Fibroblast of lung (primary cell): ENCODE measurements at regions not wholly inside any gene's neighbourhood (a gene's known extent, or its start where the extent isn't known, plus 50 kb on each side); places are given as distances from the start of the nearest gene placed in this dataset.
A peak's percentile ranks its signal among the peaks of the same experiment; 100 is the strongest.

ENCODE experiments used
- DNase-seq, 2 donors: peaks; one replicate each; pipeline versions ENCODE4 v3.0.0 to v3.0.0-alpha.2; 2010; ENCODE audit warnings: low read depth in 2 of 2
- H2AFZ ChIP-seq: 2 replicates; pipeline ENCODE4 v1.5.1; 2012; ENCODE audit warnings: low read length, control low read depth, inconsistent platforms
- H3K27ac ChIP-seq: 2 replicates; pipeline ENCODE4 v1.5.1; 2011; ENCODE audit warnings: low read length, control low read depth; ENCODE audit not compliant: insufficient read depth
- H3K27me3 ChIP-seq: 2 replicates; pipeline ENCODE4 v1.5.1; 2011; ENCODE audit warnings: mild to moderate bottlenecking, low read length; ENCODE audit not compliant: control insufficient read depth, insufficient read depth
- H3K36me3 ChIP-seq: 2 replicates; pipeline ENCODE4 v1.5.1; 2011; ENCODE audit warnings: low read length; ENCODE audit not compliant: control insufficient read depth, insufficient read depth
- H3K4me1 ChIP-seq: 2 replicates; pipeline ENCODE4 v1.5.1; 2011; ENCODE audit warnings: low read length; ENCODE audit not compliant: control insufficient read depth, insufficient read depth; ENCODE audit errors: extremely low read depth
- H3K4me2 ChIP-seq: 2 replicates; pipeline ENCODE4 v1.5.1; 2011; ENCODE audit warnings: low read length, control low read depth; ENCODE audit not compliant: insufficient read depth; ENCODE audit errors: extremely low read depth
- H3K4me3 ChIP-seq, 4 experiments: fragments of 200-600 bp in 1 of 4; sonication (generic) in 1 of 4; replicated peaks in 1 of 4; 2 replicates each; pipeline ENCODE4 v1.5.1; 2011 to 2016; ENCODE audit warnings: low read length in 4 of 4, low read depth in 3 of 4, mild to moderate bottlenecking in 3 of 4, control low read depth in 2 of 4, inconsistent platforms in 1 of 4, mixed read lengths in 1 of 4; ENCODE audit not compliant: insufficient read depth in 1 of 4; ENCODE audit errors: control extremely low read depth in 1 of 4
- H3K79me2 ChIP-seq: 2 replicates; pipeline ENCODE4 v1.5.1; 2012; ENCODE audit warnings: mild to moderate bottlenecking, low read length, inconsistent platforms; ENCODE audit not compliant: control insufficient read depth, insufficient read depth
- H3K9ac ChIP-seq: 2 replicates; pipeline ENCODE4 v1.5.1; 2011; ENCODE audit warnings: mild to moderate bottlenecking, low read length, control low read depth; ENCODE audit not compliant: insufficient read depth
- H3K9me3 ChIP-seq: 2 replicates; pipeline ENCODE4 v1.5.1; 2012; ENCODE audit warnings: low read depth, low read length; ENCODE audit not compliant: control insufficient read depth, insufficient read depth
- H4K20me1 ChIP-seq: 2 replicates; pipeline ENCODE4 v1.5.1; 2011; ENCODE audit warnings: low read length; ENCODE audit not compliant: control insufficient read depth, insufficient read depth; ENCODE audit errors: extremely low read depth
- CTCF ChIP-seq, 2 donors: IDR thresholded peaks in 1 of 2; conservative IDR thresholded peaks in 1 of 2; 1 replicate in 1 of 2; 2 replicates in 1 of 2; pipeline ENCODE4 v1.5.1; 2011 to 2012; ENCODE audit warnings: low read length in 2 of 2, control low read depth in 1 of 2, inconsistent platforms in 1 of 2, low read depth in 1 of 2, mild to moderate bottlenecking in 1 of 2
- EZH2 ChIP-seq: IDR thresholded peaks from 2 replicates; pipeline ENCODE4 v1.5.1; 2012; ENCODE audit warnings: low read length, control low read depth, mild to moderate bottlenecking; ENCODE audit errors: missing control alignments

GRCh38 chr12:77387671-77388070, 322.3 kb upstream of the E2F7 start:
- no peaks in the 10 kb centered on the region for H3K79me2 ChIP-seq
- TF ChIP-seq EZH2 (no peak), CTCF (conservative IDR thresholded peaks at IDR 0.05 in 1 of 2, IDR thresholded peaks at IDR 0.05 in 1 of 2; ENCODE audit: low read depth in 1 of 2, low read length in 2 of 2) (no peak)
- H3K4me2 ChIP-seq = no peak overlapping the region

GRCh38 chr12:77387214-77387613, 321.8 kb upstream of the E2F7 start:
- no peak overlapping the region for H3K4me3 ChIP-seq
- no peak for DNase-seq
- no peak overlapping the region for H3K9ac ChIP-seq
- TF ChIP-seq EZH2 (no peak), CTCF (conservative IDR thresholded peaks at IDR 0.05 in 1 of 2, IDR thresholded peaks at IDR 0.05 in 1 of 2; ENCODE audit: low read depth in 1 of 2, low read length in 2 of 2) (no peak)
- H3K9me3 ChIP-seq = no peaks in the 10 kb centered on the region
- H4K20me1 ChIP-seq = no peaks in the 10 kb centered on the region
- no peaks in the 10 kb centered on the region for H3K27me3 ChIP-seq
- no peaks in the 10 kb centered on the region for H3K4me1 ChIP-seq
- no peak overlapping the region for H3K27ac ChIP-seq
- H3K79me2 ChIP-seq = no peaks in the 10 kb centered on the region
- H3K36me3 ChIP-seq = no peaks in the 10 kb centered on the region
- H2AFZ ChIP-seq = no peak overlapping the region
- no peak overlapping the region for H3K4me2 ChIP-seq

More at GRCh38 chr12:77387671-77388070, 322.3 kb upstream of the E2F7 start:
- Histone ChIP-seq H3K4me3 (no peak overlapping the region), H3K9ac (no peak overlapping the region), H2AFZ (no peak overlapping the region), H4K20me1 (no peaks in the 10 kb centered on the region), H3K9me3 (no peaks in the 10 kb centered on the region), H3K27me3 (no peaks in the 10 kb centered on the region), H3K4me1 (no peaks in the 10 kb centered on the region), H3K36me3 (no peaks in the 10 kb centered on the region), H3K27ac (no peak overlapping the region)
- no peak for DNase-seq

DNA sequence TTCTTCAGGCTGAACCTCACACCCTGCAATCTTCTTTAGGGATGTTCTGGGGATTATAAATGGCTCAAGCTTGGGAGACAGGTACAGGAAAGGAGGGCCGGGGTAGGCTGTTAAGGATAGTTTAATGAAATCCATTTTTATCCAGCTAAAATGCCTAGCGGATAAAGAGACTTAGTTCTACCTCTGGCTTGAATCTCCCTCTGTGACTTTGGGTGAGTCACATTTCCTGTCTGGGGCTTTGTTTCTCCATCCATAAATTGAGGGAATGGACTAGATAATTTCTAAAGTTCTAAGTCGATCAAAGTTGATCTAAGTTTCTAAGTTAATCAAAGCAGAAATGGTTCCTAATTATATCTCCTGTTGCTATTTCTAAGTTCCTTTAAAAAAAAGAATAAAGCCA, 319.6 kb upstream of the E2F7 start:
- TF ChIP-seq CTCF (conservative IDR thresholded peaks at IDR 0.05 in 1 of 2, IDR thresholded peaks at IDR 0.05 in 1 of 2; ENCODE audit: low read depth in 1 of 2, low read length in 2 of 2) (no peak), EZH2 (no peak)
- peak in 1 of 2 donors; percentile 21 for DNase-seq
- Histone ChIP-seq H3K27me3 (no peaks in the 10 kb centered on the region), H3K9ac (no peak overlapping the region), H3K36me3 (no peaks in the 10 kb centered on the region), H3K9me3 (no peaks in the 10 kb centered on the region), H3K27ac (no peak overlapping the region), H3K79me2 (no peaks in the 10 kb centered on the region), H2AFZ (no peak overlapping the region), H4K20me1 (no peaks in the 10 kb centered on the region), H3K4me1 (no peaks in the 10 kb centered on the region), H3K4me3 (no peak overlapping the region), H3K4me2 (no peak overlapping the region)
